GM21423 (cell line): ENCODE measurements at regions not wholly inside any gene's neighbourhood (a gene's known extent, or its start where the extent isn't known, plus 50 kb on each side); places are given as distances from the start of the nearest gene placed in this dataset.

Experiments used
- ATAC-seq: cut with Tn5 transposase; IDR thresholded peaks from one replicate; pipeline ENCODE4 v1.9.1; 2021; ENCODE audit warnings: mild to moderate bottlenecking, moderate library complexity; ENCODE audit not compliant: unreplicated experiment

DNA sequence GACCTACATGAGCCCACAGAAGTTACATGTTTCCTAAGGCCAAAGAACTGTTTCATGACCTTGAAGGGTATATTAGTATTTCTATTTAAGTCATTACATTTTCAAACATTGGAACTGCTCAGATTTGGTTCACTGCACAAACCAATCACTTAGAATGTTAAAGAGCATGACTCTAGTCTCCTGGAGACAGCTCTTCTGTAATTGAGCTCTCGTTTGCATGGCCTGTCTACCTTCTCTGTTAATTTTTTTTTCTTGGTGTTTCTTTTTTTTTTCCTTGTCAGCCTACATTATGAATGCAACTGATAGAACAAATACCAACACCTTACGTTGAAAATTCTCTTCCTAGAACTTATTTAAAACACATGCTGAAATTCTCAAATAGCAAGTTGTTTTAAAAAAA is 860.2 kb upstream of the MAP3K7 start:
- no peak for ATAC-seq

DNA sequence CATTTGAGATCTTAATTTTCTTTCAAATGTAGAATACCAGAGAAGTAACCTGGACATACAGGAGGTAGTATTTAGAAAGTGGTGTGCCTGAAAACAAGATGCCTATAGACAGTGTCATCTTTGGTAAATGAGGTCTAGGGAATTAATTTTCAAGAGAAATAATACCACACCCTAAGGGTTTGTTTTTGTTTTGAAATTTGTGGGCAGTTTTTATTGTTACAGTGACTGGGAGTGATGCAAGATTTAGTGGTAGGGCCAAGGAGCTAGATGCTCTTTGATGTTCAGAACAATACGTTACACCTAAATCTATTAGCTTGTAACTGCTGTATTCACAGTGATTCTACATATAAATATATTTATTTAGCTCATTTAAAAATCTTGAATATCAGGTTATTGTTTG is 856.5 kb upstream of the MAP3K7 start:
- ATAC-seq = no peak

DNA sequence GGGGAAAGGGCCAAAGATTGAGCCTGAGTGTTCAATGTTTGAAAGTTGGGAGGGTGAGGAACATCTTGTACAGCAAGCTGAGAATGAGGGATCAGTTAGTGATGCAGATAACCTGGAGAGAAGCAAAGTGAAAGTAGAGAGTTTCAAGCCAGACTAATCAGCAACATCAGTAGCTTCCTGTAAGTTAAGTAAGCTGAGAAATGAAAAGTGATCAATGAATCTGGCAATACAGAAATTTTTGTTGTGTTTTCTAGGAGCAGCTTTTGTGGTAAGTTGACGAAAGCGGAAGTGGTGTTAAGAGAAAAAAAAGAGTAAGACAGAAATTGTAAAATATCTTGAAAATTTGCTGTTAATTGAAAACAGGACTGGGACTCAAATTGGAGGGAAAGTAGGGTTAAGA is 855.5 kb upstream of the MAP3K7 start:
- no peak for ATAC-seq

DNA sequence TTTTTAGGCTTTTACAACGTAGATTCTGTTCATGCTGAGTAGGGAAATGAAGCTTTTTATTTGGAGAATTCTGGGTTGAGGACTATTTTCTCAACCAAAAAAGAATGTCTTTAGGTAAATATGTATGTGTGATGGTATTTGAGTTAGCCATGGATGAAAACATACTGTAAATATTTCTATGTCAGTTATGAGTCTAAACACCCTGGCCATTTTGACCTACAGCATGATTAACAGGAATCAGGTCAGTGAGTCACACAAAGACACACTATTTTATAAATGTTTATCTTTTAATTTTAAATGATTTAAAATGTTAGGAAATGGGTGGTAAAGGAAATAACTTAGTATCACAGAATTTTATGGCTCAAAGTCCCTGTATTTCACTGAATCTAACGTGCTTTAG is 851.7 kb upstream of the MAP3K7 start:
- ATAC-seq = no peak

DNA sequence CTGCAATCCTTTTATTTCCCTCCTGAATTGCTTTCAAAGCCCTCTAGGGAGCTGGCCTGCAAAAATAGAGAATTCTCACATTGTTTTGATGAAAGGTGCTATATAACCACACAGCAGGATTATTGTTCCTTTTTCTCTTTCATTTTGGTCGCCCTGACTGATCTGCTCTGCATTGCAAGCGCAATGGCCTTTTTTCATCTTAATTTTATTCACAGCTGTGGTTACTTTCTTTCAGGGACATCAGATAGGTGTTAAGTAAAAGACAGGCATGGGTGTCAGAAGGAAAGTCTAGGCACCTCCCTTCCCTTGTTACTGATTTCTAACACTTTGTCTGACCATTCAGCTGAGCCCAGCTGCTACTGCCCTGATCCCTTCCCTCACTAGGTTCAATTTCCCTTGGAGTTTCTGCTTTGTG is 850.5 kb upstream of the MAP3K7 start:
- no peak for ATAC-seq

DNA sequence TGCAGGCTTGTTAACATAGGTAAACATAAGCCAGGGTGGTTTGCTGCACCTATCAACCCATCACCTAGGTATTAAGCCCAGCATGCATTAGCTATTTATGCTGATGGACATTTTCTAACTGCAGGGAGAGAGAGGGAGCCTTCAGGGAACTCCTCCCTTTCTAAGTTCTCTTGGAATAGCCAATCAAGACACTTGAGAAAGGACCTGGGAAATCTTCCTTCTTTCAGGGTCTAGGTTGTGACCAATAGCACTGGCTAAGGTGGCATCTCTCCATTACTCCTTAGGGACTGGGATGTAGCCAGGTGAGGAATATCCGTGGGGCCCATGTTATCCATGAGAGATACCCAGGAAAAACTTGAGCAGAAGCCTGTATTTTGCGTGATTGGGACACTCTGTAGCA is 849.6 kb upstream of the MAP3K7 start:
- no peak for ATAC-seq

DNA sequence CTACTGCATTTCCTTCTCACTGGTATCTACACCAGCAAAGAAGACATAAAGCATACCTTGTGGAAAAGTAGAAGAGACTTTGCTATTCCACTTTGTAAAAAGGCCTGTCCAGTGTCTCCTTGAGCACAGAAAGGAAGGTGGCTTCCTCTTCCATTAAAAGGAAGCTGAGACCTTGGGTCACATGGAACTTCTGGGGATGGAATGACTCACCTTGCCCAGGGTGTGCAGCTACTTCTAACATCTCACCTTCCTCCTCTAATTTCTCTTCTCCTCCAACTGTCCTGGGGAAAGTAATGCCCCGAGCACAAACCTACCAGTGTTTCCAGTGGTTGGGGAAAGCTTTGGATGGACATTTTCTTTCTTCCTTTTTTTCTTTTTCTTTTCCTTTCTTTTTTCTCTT is 848.8 kb upstream of the MAP3K7 start:
- no peak for ATAC-seq

DNA sequence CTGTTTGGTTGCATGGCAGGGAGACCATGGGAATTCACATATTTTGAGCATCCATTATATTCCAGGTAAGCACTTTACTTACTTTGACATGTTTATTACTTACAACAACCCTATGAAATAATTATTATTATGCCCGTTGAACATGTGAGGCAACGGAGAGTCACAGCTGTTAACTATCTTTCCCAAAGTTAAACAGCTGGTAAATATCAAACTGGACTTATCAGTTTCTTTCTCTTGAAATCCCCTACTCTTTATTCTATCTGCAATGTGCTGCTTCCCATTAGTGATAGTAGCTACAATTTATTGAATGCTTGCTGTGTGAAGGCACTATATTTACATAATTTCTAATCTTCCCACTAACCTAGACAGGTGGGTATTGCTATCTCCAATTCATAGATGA is 847.7 kb upstream of the MAP3K7 start:
- no peak for ATAC-seq

DNA sequence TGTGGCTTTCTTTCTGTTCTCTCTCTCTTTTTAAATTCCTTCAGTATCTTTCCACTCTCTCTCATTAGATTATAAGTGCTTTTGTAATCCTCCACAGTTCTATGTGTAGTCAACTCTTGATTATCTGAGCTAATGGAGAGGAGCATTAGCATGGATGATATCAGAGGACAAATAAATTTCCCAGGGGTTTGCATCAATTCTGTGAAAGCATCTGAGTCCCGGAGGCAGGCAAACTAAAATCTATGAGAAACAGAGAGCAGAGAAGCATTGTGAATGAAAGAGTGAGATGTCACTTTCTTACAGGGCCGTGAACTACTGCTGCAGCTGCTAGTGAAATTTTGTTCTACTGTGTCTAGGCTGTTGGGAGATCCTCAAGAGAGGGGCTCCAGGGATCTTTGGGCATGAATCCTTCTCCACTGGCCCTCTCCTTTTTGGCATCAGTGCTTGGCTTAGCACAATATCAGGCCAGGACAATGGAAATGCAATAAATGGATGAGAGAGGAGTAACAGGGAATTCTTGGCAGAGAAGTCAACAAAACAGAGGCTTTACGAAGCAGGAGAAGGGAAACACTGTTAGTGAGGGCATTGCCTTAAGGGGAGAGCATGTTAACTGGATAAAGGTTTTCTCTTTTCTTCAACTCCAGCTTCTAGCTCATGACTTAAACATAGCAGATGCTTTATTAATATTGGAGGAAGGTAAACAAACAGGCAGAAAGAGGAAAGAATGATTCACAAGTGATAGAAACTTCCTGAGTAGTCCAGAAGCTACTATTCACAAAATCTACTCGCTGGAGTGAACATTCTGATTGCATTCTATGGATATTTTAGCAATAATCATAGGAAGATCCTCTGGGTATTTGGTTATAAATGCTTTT is 847.0 kb upstream of the MAP3K7 start:
- ATAC-seq = no peak

DNA sequence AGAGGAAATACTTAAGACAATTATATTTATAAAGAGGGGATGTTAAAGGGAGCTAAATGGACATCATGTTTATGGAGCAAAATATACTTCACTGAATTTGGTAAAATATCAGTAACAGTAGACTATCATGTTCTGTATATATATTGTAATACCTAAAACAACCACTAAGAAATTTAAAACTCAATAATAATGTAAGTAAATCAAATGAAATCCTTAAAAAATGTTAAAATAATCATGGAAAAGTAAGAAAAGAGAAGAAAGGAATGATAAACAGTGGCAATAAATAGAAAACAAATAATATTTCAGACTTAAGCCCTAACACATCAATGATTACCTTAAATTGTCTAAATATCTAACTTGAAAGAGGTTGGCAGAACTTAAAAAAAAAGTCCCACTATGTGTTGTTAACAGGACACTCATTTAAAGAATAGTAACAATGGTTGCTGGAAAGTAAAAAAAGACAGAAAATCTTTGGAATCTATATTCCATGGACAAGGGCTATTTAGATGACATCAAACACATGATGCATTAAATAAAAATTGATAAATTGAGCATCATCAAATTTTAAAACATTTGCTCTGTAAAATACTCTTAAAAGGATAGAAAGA is 842.2 kb upstream of the MAP3K7 start:
- no peak for ATAC-seq

DNA sequence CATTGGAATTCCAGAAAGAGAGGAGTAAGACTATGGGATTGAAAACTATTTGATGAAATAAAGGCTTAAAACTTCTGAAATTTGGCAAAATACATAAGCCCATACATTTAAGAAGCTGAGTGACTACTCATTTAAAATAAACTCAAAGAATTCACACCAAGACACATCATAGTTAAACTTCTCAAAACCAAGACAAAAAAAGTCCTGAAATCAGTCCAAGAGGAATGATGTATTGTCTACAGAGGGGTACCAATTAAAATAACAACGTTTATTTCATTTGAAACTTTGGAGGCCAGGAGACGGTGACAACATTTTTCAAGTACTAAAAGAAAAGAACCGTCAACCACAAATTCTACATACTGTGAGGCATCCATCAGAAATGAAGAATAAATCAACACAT is 841.4 kb upstream of the MAP3K7 start:
- no peak for ATAC-seq

DNA sequence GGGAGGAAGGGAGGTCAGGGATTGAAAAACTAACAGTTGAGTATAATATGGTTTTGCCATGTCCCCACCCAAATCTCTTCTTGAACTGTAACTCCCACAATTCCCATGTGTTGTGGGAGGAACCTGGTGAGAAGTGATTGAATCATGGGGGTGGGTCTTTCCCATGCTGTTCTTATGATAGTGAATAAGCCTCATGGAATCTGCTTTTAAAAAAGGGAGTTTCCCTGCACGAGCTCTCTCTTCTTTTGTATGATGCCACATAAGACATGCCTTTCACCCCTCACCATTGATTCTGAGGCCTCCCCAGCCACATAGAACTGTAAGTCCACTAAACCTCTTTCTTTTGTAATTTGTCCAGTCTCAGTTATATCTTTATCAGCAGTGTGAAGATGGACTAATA is 833.4 kb upstream of the MAP3K7 start:
- no peak for ATAC-seq

DNA sequence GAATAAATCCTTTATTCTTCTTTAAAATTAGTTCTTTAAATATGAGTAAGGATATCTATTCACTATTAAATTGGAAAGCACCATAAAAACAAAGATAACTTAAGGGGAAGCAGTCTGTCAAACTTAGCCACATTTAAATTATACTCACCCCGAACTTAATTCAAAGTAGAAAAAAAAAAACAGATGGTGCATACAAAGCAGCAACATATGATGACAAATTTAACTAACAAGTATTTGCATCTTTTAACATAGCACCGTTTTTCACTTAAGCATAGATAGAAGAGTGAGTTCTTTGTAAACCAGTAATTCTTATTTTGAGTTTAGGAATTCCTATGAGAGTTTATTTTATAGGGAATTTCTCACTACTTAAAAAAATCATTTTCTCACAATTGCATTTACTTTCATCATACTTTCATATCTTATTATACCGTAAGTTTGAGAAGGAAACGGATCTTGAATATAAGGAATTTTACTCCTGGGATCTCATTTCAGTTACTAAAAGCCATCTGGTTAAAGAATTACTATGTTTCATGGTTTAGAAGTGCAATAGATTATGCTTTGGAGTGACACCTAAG is 828.2 kb upstream of the MAP3K7 start:
- ATAC-seq = no peak

DNA sequence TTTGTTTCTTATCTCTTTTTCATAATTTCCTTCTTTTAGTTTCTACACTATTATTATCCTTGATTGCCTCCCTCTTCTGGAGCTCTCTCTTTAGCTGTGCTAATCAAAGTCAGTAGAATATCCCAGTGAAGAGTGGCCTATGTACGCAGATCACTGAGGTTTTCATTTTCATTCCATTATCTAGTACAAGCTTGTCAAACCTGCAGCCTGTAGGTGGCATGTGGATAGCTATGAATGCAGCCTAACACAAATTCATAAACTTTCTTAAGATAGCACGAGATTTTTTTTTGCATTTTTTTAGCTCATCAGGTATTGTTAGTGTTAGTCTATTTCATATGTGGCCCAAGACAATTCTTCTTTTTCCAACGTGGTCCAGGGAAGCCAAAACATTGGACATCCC is 825.7 kb upstream of the MAP3K7 start:
- no peak for ATAC-seq

DNA sequence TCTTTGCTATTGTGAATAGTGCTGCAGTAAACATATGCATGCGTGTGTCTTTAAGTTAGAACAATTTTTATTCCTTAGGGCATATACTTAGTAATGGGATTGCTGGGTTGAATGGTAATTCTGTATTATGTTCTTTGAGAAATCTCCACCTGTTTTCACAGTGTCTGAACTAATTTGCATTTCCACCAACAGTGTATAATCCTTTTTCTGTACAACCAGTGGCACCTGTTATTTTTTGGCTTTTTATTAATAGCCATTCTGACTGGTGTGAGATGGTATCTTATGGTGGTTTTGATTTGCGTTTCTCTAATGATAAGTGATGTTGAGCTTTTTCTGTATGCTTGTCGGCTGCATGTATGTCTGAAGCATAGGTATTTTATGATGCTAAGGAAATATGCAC is 820.8 kb upstream of the MAP3K7 start:
- no peak for ATAC-seq

DNA sequence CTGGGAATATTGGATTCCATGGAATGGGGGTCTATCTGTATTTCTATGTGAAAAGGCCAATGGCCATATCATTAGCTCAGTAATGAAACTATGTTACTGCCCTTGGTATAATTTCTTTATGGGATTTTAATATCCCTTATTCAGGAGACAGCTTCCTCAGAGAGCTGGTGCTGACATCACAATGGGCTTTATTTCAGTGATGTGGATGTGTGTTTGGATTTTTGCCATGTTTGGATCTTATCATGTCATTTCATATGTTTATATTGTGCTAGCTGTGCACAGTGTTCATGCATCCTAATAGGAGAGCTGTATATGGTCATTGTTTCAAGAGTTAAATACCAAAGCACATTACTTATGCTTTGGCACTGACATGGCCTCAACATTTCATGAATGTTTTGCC is 806.1 kb upstream of the MAP3K7 start:
- no peak for ATAC-seq

DNA sequence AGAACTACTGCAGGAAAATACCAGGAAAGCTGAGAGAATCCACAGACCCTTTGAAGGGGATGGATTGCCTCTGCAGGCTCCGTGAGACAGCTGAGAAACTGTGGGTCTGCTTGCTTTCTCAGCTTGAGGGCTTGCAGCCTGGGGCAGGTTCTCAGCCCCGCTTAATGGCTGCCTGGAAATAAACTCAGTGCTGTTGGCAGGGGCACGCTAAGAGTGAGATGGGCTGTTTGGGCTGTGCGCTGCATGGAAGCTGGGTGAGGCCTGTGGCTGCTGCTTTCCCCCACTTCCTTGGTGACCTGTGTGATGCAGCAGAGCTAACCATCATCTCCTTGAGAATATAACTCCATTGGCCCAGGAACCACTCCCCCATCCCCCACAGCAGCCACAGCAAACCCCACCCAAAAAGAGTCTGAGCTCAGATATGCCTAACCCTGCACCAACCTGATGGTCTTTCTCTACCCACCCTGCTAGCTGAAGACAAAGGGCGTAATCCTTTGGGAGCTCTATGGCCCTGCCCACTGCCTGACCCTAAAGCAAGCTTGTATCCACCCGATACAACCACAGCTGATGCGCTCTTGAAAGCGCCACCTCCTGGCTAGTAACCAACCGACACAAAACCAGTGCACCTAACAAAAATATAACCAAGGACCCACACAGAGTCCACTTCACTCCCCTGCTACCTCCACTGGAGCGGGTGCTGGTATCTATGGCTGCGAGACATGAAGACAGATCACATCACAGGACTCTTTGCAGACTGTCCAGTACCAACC is 800.6 kb upstream of the MAP3K7 start:
- ATAC-seq = no peak

DNA sequence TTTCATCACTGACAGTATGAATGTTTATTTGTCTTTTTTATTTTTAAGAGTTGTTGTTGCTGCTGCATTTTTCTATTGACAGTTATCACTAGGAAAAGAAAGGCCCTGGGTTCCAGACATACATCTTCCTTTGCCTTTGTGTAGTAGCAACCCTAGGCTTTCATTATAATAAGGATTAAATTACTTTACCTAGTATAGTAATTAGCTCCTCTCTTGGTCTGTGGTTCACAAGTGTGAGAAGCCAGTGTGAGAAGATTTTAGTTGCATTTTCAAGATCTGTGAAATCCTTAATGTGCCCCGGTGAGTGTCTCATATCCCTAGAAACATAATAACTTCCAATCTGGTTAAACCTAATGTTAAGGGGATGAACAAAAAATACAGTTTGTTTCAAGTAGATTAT is 799.3 kb upstream of the MAP3K7 start:
- ATAC-seq = no peak

DNA sequence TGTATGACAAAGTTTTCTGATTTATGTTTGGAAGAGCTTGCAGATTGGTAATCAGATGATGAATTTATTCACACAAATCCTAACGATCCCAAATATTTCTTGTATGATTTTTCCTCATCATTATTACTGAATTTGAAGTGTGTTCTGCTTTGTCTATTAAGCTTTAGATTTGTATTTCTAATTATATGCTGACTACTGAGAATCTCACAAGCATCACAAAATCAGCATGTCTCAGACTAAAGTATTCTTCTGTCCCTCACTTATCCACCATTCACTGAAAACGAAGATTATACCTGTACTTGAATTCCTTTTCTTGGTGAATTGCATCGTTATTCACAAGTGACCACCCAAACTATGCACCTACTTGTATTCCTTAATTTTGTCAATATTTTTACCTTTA is 796.3 kb upstream of the MAP3K7 start:
- ATAC-seq = no peak

DNA sequence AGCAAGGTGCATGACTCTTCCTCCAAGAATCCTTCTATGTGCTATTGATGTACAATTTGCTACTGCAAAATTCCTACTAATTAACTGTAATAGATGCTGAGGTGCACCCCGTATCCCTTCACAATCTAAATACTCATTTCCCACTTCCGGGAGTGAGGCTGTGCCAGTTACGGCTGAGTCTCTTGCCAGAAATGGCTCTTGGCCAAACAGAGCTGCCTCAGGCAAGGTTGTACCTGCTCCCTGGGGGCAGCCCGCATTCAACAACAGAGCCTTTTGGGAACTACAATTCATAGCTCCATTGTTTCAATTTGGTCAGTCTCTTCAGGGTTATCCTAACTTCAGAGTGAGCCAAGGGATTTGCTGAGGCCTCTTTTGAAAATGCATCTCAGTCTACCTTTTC is 789.8 kb upstream of the MAP3K7 start:
- no peak for ATAC-seq

DNA sequence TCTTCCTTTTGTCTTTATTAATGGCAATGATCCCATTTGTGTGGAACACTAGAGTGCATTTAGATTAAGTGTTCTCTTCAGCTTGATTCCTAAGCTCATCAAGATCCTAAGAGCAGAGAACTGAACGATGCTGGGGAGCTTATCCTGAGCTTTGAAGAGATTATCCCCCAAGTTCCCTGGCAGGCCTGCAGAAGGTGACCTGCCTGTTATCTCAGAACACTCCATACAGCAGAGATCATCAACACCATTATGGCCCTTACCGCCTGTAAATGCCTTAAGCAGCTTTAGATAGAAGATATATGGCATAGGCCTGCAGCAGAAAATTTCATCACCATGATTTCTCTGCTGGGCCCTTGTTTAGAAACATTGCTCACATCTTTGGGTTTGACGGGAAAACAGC is 779.9 kb upstream of the MAP3K7 start:
- ATAC-seq = no peak

DNA sequence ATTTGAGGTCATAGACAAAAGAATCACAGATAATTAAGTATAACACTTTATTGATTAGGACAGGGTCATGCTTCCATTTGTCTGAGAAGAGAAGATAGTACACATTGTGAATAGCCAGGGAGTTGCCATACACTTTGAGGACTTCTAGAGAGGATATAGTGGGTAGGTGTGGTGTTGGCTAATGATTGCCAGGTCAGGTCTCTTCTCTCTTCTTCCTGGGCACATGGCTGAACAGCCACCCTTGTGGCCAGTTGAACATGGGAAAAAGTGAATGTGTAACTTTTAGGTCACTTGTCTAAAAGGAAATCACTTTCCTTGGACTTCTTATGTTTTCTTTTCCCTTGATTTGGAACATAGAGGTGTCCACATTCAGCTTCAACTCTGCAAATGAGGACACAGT is 772.1 kb upstream of the MAP3K7 start:
- no peak for ATAC-seq
